ENCODE measurements at regions not wholly inside any gene's neighbourhood (a gene's known extent, or its start where the extent isn't known, plus 50 kb on each side); places are given as distances from the start of the nearest gene placed in this dataset.

DNA sequence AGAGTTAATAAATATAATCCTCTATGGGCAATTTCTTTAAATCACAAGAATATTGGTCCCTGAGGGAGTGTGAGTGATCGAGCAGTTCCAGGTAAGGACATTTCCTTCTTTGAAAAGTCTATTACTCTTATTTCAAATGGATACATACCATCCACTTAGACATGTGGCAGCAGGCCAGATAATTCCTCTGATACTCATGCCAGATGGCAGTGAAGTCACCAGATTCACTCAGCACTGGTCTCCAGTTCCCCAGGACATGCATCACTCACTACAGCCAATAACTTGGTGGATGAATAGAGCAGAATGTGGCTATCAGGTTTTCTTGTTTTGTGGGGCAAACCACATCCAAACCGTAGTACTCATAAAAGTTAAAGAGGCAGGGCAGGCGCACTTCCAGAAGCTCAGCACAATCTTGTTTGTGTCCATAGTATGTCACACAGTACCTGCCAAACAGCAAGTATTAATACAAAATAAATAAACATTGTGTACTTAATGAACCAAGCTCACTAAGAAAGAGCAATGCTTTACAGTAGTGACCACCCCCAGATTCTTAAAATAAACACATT lies 74.2 kb upstream of the CD53 start:
- no peaks in the 10 kb centered on the region for H3K9me3 ChIP-seq (ENCODE audit: low read depth)
- H3K9me3 Mint-ChIP-seq, result no peaks in the 10 kb centered on the region
- no peak overlapping the region for H3K4me2 ChIP-seq
- H3K9ac ChIP-seq, result no peak overlapping the region
- no peak overlapping the region for H3K4me3 ChIP-seq
- DNase-seq (ENCODE audit: low spot score), result no peak
- H3K4me1 ChIP-seq, result no peaks in the 10 kb centered on the region
- no peak overlapping the region for H3K4me3 Mint-ChIP-seq
- no peaks in the 10 kb centered on the region for H3K36me3 ChIP-seq
- no peaks in the 10 kb centered on the region for H3K36me3 Mint-ChIP-seq
- H3K79me2 ChIP-seq (ENCODE audit: low read depth), result no peaks in the 10 kb centered on the region
- no peaks in the 10 kb centered on the region for H3K27me3 ChIP-seq
- H2AFZ ChIP-seq (replicated peaks), result no peak overlapping the region
- H3K27ac Mint-ChIP-seq, result no peak overlapping the region
- no peaks in the 10 kb centered on the region for H3K27me3 Mint-ChIP-seq (ENCODE audit: insufficient read depth, low read depth)
- no peak for TF ChIP-seq EZH2 (IDR thresholded peaks at IDR 0.05)
- TF ChIP-seq EZH2phosphoT487 (IDR thresholded peaks at IDR 0.05), result no peak
- TF ChIP-seq, protein P1, sequence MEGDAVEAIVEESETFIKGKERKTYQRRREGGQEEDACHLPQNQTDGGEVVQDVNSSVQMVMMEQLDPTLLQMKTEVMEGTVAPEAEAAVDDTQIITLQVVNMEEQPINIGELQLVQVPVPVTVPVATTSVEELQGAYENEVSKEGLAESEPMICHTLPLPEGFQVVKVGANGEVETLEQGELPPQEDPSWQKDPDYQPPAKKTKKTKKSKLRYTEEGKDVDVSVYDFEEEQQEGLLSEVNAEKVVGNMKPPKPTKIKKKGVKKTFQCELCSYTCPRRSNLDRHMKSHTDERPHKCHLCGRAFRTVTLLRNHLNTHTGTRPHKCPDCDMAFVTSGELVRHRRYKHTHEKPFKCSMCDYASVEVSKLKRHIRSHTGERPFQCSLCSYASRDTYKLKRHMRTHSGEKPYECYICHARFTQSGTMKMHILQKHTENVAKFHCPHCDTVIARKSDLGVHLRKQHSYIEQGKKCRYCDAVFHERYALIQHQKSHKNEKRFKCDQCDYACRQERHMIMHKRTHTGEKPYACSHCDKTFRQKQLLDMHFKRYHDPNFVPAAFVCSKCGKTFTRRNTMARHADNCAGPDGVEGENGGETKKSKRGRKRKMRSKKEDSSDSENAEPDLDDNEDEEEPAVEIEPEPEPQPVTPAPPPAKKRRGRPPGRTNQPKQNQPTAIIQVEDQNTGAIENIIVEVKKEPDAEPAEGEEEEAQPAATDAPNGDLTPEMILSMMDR (IDR thresholded peaks at IDR 0.05), result no peak
- H3K4me1 Mint-ChIP-seq, result no peaks in the 10 kb centered on the region
- H3K27ac ChIP-seq, result no peak overlapping the region
- H3F3A ChIP-seq (ENCODE audit: low read depth), result no peaks in the 10 kb centered on the region
- no peaks in the 10 kb centered on the region for H4K20me1 ChIP-seq (ENCODE audit: low read depth)

DNA sequence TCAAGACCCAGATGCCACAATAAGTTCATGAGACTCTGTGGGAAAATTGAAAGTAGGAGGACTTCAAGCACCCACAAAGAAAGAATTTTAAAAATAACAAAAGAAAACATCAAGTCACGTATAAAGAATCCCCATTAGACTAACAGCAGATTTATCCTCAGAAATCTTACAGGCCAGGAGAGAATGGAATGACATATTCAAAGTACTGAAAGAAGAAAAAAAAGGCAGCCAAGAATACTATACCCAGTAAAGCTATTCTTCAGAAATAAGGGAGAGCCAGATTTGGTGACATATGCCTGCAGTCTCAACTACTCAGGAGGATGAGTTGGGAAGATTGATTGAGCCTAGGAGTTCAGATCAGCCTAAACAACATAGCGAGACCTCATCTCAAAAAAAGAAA lies 84.3 kb upstream of the CD53 start:
- H3K36me3 Mint-ChIP-seq, result no peaks in the 10 kb centered on the region
- no peak overlapping the region for H3K4me3 Mint-ChIP-seq
- H3K4me1 Mint-ChIP-seq, result no peaks in the 10 kb centered on the region
- no peaks in the 10 kb centered on the region for H3K9me3 ChIP-seq (ENCODE audit: low read depth)
- H3K27me3 ChIP-seq, result peaks cover 9% of the 10 kb centered on the region
- H3K9me3 Mint-ChIP-seq, result no peaks in the 10 kb centered on the region
- no peak for TF ChIP-seq EZH2 (IDR thresholded peaks at IDR 0.05)
- TF ChIP-seq, protein P1 (IDR thresholded peaks at IDR 0.05), result no peak
- no peak for TF ChIP-seq EZH2phosphoT487 (IDR thresholded peaks at IDR 0.05)
- H3K36me3 ChIP-seq, result no peaks in the 10 kb centered on the region
- H3K4me3 ChIP-seq, result no peak overlapping the region
- no peaks in the 10 kb centered on the region for H3F3A ChIP-seq (ENCODE audit: low read depth)
- H2AFZ ChIP-seq (replicated peaks), result no peak overlapping the region
- H3K9ac ChIP-seq, result no peak overlapping the region
- no peak for DNase-seq (ENCODE audit: low spot score)
- no peaks in the 10 kb centered on the region for H3K4me1 ChIP-seq
- no peak overlapping the region for H3K4me2 ChIP-seq
- H4K20me1 ChIP-seq (ENCODE audit: low read depth), result no peaks in the 10 kb centered on the region
- no peak overlapping the region for H3K27ac Mint-ChIP-seq
- H3K79me2 ChIP-seq (ENCODE audit: low read depth), result no peaks in the 10 kb centered on the region
- peaks cover 5% of the 10 kb centered on the region for H3K27me3 Mint-ChIP-seq (ENCODE audit: insufficient read depth, low read depth)
- no peak overlapping the region for H3K27ac ChIP-seq

DNA sequence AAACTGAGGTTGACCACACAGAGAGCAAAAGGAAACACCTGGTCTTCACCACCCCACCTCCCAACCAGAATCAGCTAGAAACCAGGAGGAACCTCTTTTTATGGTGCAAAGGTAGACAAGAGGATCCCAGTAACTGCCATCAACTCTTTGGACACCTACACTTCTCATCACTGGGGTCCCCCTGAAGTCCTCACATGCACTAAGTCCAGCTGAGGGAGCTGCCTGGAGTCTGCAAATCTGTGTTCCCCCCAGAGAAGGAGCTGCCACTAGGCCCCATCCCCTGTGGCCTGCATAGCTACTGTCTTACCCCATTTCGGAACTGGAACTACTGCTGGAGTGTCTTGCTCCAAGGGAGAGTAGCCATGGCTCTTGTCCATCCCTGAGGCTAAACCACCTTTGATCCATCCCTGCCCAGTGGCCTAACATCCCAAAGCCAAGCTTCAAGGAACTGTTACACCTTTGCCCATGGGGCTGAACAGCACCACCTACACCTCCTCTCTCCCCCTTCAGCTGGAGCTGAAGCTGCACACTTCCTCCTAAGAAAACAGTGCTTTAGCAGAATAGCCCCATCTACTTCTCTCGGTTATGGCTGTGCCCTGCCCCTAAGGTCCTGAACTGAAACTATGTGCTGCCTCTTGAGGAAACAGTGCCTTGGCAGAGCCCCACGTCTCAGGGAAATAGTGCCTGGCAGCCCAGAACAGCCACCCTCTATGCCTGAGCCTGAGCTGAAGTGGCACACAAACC lies 85.4 kb upstream of the CD53 start:
- H3K4me3 ChIP-seq, result no peak overlapping the region
- peaks cover 9% of the 10 kb centered on the region for H3K27me3 ChIP-seq
- no peaks in the 10 kb centered on the region for H3K4me1 Mint-ChIP-seq
- H3K27me3 Mint-ChIP-seq (ENCODE audit: insufficient read depth, low read depth), result peaks cover 5% of the 10 kb centered on the region
- no peak overlapping the region for H3K4me2 ChIP-seq
- no peaks in the 10 kb centered on the region for H3K36me3 ChIP-seq
- no peak overlapping the region for H2AFZ ChIP-seq (replicated peaks)
- H3K36me3 Mint-ChIP-seq, result no peaks in the 10 kb centered on the region
- H3F3A ChIP-seq (ENCODE audit: low read depth), result no peaks in the 10 kb centered on the region
- TF ChIP-seq, protein P1 (IDR thresholded peaks at IDR 0.05), result no peak
- TF ChIP-seq EZH2 (IDR thresholded peaks at IDR 0.05) (no peak), EZH2phosphoT487 (IDR thresholded peaks at IDR 0.05) (no peak)
- H3K4me3 Mint-ChIP-seq, result no peak overlapping the region
- no peaks in the 10 kb centered on the region for H3K4me1 ChIP-seq
- no peaks in the 10 kb centered on the region for H3K9me3 ChIP-seq (ENCODE audit: low read depth)
- no peak for DNase-seq (ENCODE audit: low spot score)
- no peaks in the 10 kb centered on the region for H3K9me3 Mint-ChIP-seq
- no peak overlapping the region for H3K27ac Mint-ChIP-seq
- H4K20me1 ChIP-seq (ENCODE audit: low read depth), result no peaks in the 10 kb centered on the region
- no peak overlapping the region for H3K27ac ChIP-seq
- H3K9ac ChIP-seq, result no peak overlapping the region
- no peaks in the 10 kb centered on the region for H3K79me2 ChIP-seq (ENCODE audit: low read depth)

All from neural progenitor cell (in vitro differentiated cells).